22Rv1 (cell line): ENCODE measurements at regions not wholly inside any gene's neighbourhood (a gene's known extent, or its start where the extent isn't known, plus 50 kb on each side); places are given as distances from the start of the nearest gene placed in this dataset.

Experiments used
- H3K27ac ChIP-seq: fragments of 450-650 bp; 2 replicates; pipeline ENCODE4 v1.5.1; 2017
- ZFX ChIP-seq: fragments of 450-650 bp; IDR thresholded peaks from 2 replicates; pipeline ENCODE4 v1.6.1; 2017; ENCODE audit warnings: antibody characterized with exemption, borderline replicate concordance
- TF ChIP-seq, protein P1 (sequence below): fragments of 450-650 bp; IDR thresholded peaks from 2 replicates; pipeline ENCODE4 v1.5.1; 2017; ENCODE audit warnings: mild to moderate bottlenecking

DNA sequence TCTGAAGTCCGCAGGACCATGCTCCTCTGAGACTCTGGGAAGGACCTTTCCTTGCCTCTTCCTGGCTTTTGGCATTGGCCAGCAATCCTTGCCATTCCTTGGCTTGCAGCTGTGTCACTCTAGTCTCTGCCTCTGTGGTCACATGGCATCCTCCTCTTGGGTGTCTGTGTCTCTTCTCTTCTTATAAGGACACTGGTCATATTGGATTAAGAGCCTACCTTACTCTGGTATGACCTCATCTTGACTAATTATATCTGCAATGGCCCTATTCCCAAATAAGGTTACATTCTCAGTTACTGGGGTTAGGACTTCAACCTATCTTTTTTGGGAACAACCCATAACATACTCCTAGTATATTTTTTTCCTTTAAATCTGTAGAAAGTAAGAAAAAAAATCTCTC, 49.9 kb upstream of the GTSF1L start:
- TF ChIP-seq, protein P1, sequence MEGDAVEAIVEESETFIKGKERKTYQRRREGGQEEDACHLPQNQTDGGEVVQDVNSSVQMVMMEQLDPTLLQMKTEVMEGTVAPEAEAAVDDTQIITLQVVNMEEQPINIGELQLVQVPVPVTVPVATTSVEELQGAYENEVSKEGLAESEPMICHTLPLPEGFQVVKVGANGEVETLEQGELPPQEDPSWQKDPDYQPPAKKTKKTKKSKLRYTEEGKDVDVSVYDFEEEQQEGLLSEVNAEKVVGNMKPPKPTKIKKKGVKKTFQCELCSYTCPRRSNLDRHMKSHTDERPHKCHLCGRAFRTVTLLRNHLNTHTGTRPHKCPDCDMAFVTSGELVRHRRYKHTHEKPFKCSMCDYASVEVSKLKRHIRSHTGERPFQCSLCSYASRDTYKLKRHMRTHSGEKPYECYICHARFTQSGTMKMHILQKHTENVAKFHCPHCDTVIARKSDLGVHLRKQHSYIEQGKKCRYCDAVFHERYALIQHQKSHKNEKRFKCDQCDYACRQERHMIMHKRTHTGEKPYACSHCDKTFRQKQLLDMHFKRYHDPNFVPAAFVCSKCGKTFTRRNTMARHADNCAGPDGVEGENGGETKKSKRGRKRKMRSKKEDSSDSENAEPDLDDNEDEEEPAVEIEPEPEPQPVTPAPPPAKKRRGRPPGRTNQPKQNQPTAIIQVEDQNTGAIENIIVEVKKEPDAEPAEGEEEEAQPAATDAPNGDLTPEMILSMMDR, result no peak
- no peak for TF ChIP-seq ZFX
- no peak overlapping the region for H3K27ac ChIP-seq
